GM13976 (cell line): ENCODE measurements at regions not wholly inside any gene's neighbourhood (a gene's known extent, or its start where the extent isn't known, plus 50 kb on each side); places are given as distances from the start of the nearest gene placed in this dataset.

ENCODE experiments used
- DNase-seq: peaks from one replicate; pipeline ENCODE4 v3.0.0; 2012; ENCODE audit warnings: low spot score
- in situ Hi-C: fragments of 300-500 bp; cut with MboI; formaldehyde crosslinking; loops from one replicate; pipeline ENCODE4 v1.12.0; 2022; ENCODE audit warnings: low sequenced_read_pairs, mixed read lengths, inconsistent platforms; ENCODE audit not compliant: unreplicated experiment
- TF ChIP-seq, protein P1 (sequence below): IDR thresholded peaks from 2 replicates; pipeline ENCODE4 v1.5.1; 2012; ENCODE audit warnings: borderline replicate concordance, mild to moderate bottlenecking; ENCODE audit not compliant: insufficient read depth; ENCODE audit errors: extremely low read depth, missing control alignments, control extremely low read depth

GRCh38 chr15:36458411-36458810, 121.0 kb upstream of the CDIN1 start:
- in situ Hi-C loops: no loop called here
- TF ChIP-seq, protein P1, sequence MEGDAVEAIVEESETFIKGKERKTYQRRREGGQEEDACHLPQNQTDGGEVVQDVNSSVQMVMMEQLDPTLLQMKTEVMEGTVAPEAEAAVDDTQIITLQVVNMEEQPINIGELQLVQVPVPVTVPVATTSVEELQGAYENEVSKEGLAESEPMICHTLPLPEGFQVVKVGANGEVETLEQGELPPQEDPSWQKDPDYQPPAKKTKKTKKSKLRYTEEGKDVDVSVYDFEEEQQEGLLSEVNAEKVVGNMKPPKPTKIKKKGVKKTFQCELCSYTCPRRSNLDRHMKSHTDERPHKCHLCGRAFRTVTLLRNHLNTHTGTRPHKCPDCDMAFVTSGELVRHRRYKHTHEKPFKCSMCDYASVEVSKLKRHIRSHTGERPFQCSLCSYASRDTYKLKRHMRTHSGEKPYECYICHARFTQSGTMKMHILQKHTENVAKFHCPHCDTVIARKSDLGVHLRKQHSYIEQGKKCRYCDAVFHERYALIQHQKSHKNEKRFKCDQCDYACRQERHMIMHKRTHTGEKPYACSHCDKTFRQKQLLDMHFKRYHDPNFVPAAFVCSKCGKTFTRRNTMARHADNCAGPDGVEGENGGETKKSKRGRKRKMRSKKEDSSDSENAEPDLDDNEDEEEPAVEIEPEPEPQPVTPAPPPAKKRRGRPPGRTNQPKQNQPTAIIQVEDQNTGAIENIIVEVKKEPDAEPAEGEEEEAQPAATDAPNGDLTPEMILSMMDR: no peak

GRCh38 chr15:36465304-36465703, 114.1 kb upstream of the CDIN1 start:
- in situ Hi-C loops: no loop called here
- no peak for DNase-seq
- TF ChIP-seq, protein P1: no peak

More at GRCh38 chr15:36458411-36458810, 121.0 kb upstream of the CDIN1 start:
- no peak for DNase-seq

GRCh38 chr15:36468746-36469145, 110.7 kb upstream of the CDIN1 start:
- no peak for DNase-seq
- in situ Hi-C loops: no loop called here
- TF ChIP-seq, protein P1: no peak

- in situ Hi-C loops: no loop called here
- TF ChIP-seq, protein P1: no peak
- DNase-seq: no peak
Observed at GRCh38 chr15:36469311-36469966, 110.0 kb upstream of the CDIN1 start.

DNA sequence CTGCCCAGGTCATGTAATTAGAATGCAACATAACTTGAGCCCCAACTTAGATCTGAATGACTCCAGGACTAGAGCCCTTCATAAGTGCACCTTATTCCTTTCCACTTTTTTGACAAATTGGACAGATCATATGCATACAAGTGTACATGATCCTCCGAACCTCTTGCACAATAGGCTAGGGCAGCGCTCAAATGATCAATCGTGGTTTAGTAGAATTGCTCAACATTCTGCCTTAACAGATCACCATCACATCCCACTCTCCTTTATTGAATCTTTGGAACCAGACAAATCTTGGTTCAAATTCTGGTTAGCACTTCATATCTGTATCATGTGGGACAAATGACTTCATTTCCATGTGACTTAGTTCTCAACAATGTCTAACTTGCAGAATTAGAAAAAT, 106.8 kb upstream of the CDIN1 start:
- no peak for DNase-seq
- TF ChIP-seq, protein P1: no peak
- in situ Hi-C loops: no loop called here

- in situ Hi-C loops: no loop called here
- no peak for DNase-seq
- TF ChIP-seq, protein P1: no peak
Observed at GRCh38 chr15:36478561-36478960, 100.9 kb upstream of the CDIN1 start.
